Karpas-422 (cell line): ENCODE measurements at regions not wholly inside any gene's neighbourhood (a gene's known extent, or its start where the extent isn't known, plus 50 kb on each side); places are given as distances from the start of the nearest gene placed in this dataset.

ENCODE experiments used
- DNase-seq: peaks from one replicate; pipeline ENCODE4 v3.0.0-alpha.2; 2015
- H2AFZ ChIP-seq: fragments of 200-600 bp; sonication (generic); 2 replicates; pipeline ENCODE4 v1.6.1; 2014; ENCODE audit warnings: antibody characterized with exemption, low read length, mixed read lengths
- H3K27ac ChIP-seq: fragments of 200-600 bp; sonication (generic); 2 replicates; pipeline ENCODE4 v1.5.1; 2014; ENCODE audit warnings: mild to moderate bottlenecking, low read length, moderate library complexity
- H3K27me3 ChIP-seq: fragments of 200-600 bp; sonication (generic); 2 replicates; pipeline ENCODE4 v1.6.1; 2014; ENCODE audit warnings: low read length, mixed read lengths
- H3K36me3 ChIP-seq: fragments of 200-600 bp; sonication (generic); 2 replicates; pipeline ENCODE4 v1.6.1; 2014; ENCODE audit warnings: low read length, mixed read lengths; ENCODE audit not compliant: insufficient read depth
- H3K4me1 ChIP-seq: fragments of 200-600 bp; sonication (generic); 2 replicates; pipeline ENCODE4 v1.6.1; 2014; ENCODE audit warnings: mild to moderate bottlenecking, low read length, mixed read lengths
- H3K4me2 ChIP-seq: fragments of 200-600 bp; sonication (generic); 2 replicates; pipeline ENCODE4 v1.6.1; 2014; ENCODE audit warnings: low read length, low read depth, mild to moderate bottlenecking; ENCODE audit not compliant: poor library complexity, severe bottlenecking
- H3K4me3 ChIP-seq: fragments of 200-600 bp; sonication (generic); 2 replicates; pipeline ENCODE4 v1.5.1; 2014; ENCODE audit warnings: mild to moderate bottlenecking, antibody characterized with exemption, low read length, mixed read lengths
- H3K79me2 ChIP-seq: fragments of 200-600 bp; sonication (generic); 2 replicates; pipeline ENCODE4 v1.6.1; 2014; ENCODE audit warnings: mild to moderate bottlenecking, low read length, mixed read lengths
- H3K9ac ChIP-seq: fragments of 200-600 bp; sonication (generic); 2 replicates; pipeline ENCODE4 v1.6.0; 2014; ENCODE audit warnings: low read length
- H3K9me2 ChIP-seq: fragments of 200-600 bp; sonication (generic), shearing (Covaris generic); replicated peaks from 2 replicates; pipeline ENCODE4 v1.6.0; 2014; ENCODE audit warnings: mild to moderate bottlenecking, low read length, moderate library complexity; ENCODE audit not compliant: insufficient read depth
- H3K9me3 ChIP-seq: fragments of 300-700, 200-600 bp; sonication (generic); 2 replicates; pipeline ENCODE4 v1.6.1; 2014; ENCODE audit warnings: low read length, mixed read lengths
- H4K20me1 ChIP-seq: fragments of 200-600 bp; sonication (generic); 2 replicates; pipeline ENCODE4 v1.6.1; 2014; ENCODE audit warnings: mild to moderate bottlenecking, antibody characterized with exemption, low read length, low read depth; ENCODE audit not compliant: insufficient read depth

- Histone ChIP-seq H3K9me3 (no peaks in the 10 kb centered on the region), H3K9me2 (no peaks in the 10 kb centered on the region), H3K79me2 (no peaks in the 10 kb centered on the region), H3K4me2 (no peak overlapping the region), H3K4me1 (0 out of 2 replicates have a peak, but pooled peaks cover 4% of the 10 kb centered on the region), H3K36me3 (no peaks in the 10 kb centered on the region), H4K20me1 (no peaks in the 10 kb centered on the region), H3K27ac (no peak overlapping the region), H3K4me3 (no peak overlapping the region), H3K9ac (no peak overlapping the region), H3K27me3 (no peaks in the 10 kb centered on the region), H2AFZ (peak overlapping the region; percentile 4; the same call in 1 of the 2 replicates)
- no peak for DNase-seq
Observed at GRCh38 chr14:43480976-43481375, 1026.1 kb downstream of the FSCB start.

- H3K36me3 ChIP-seq, result no peaks in the 10 kb centered on the region
- H3K79me2 ChIP-seq, result no peaks in the 10 kb centered on the region
- no peak overlapping the region for H3K9ac ChIP-seq
- no peak overlapping the region for H3K27ac ChIP-seq
- no peak overlapping the region for H3K4me2 ChIP-seq
- no peak for DNase-seq
- H3K27me3 ChIP-seq, result no peaks in the 10 kb centered on the region
- H3K9me3 ChIP-seq, result no peaks in the 10 kb centered on the region
- H3K9me2 ChIP-seq, result no peaks in the 10 kb centered on the region
- no peak overlapping the region for H3K4me3 ChIP-seq
- H4K20me1 ChIP-seq, result no peaks in the 10 kb centered on the region
- H3K4me1 ChIP-seq, result no peaks in the 10 kb centered on the region
- peak overlapping the region; percentile 82 for H2AFZ ChIP-seq
Observed at GRCh38 chr14:43479596-43480195, 1027.4 kb downstream of the FSCB start.

GRCh38 chr14:43476822-43477221 lies 1030.3 kb downstream of the FSCB start:
- Histone ChIP-seq H3K4me3 (no peak overlapping the region), H3K4me2 (no peak overlapping the region), H2AFZ (no peak overlapping the region), H3K27ac (no peak overlapping the region), H4K20me1 (no peaks in the 10 kb centered on the region), H3K36me3 (no peaks in the 10 kb centered on the region), H3K9ac (no peak overlapping the region), H3K4me1 (no peaks in the 10 kb centered on the region), H3K9me3 (no peaks in the 10 kb centered on the region), H3K27me3 (no peaks in the 10 kb centered on the region), H3K79me2 (no peaks in the 10 kb centered on the region), H3K9me2 (no peaks in the 10 kb centered on the region)
- DNase-seq, result no peak

- Histone ChIP-seq H3K9me2 (no peaks in the 10 kb centered on the region), H3K27me3 (no peaks in the 10 kb centered on the region), H4K20me1 (no peaks in the 10 kb centered on the region), H3K4me1 (peaks cover 2% of the 10 kb centered on the region; the same call in 1 of the 2 replicates), H3K9me3 (no peaks in the 10 kb centered on the region), H3K79me2 (no peaks in the 10 kb centered on the region), H3K36me3 (no peaks in the 10 kb centered on the region), H3K27ac (no peak overlapping the region), H2AFZ (peak overlapping the region; percentile 53), H3K4me2 (no peak overlapping the region), H3K4me3 (no peak overlapping the region), H3K9ac (no peak overlapping the region)
- DNase-seq, result no peak
Observed at GRCh38 chr14:43475757-43476156, 1031.3 kb downstream of the FSCB start.

GRCh38 chr14:43471595-43471994 lies 1035.5 kb downstream of the FSCB start:
- Histone ChIP-seq H3K9ac (no peak overlapping the region), H3K9me3 (no peaks in the 10 kb centered on the region), H3K4me2 (no peak overlapping the region), H3K79me2 (no peaks in the 10 kb centered on the region), H4K20me1 (no peaks in the 10 kb centered on the region), H3K9me2 (no peaks in the 10 kb centered on the region), H3K36me3 (no peaks in the 10 kb centered on the region), H3K4me1 (peaks cover 6% of the 10 kb centered on the region; the same call in 1 of the 2 replicates), H3K27ac (no peak overlapping the region), H3K27me3 (no peaks in the 10 kb centered on the region), H3K4me3 (no peak overlapping the region), H2AFZ (peak overlapping the region; percentile 91)
- no peak for DNase-seq

- Histone ChIP-seq H3K27ac (no peak overlapping the region), H2AFZ (peak overlapping the region; percentile 55; the same call in 1 of the 2 replicates), H3K79me2 (no peaks in the 10 kb centered on the region), H3K36me3 (no peaks in the 10 kb centered on the region), H3K4me1 (no peaks in the 10 kb centered on the region), H3K27me3 (no peaks in the 10 kb centered on the region), H3K9me3 (no peaks in the 10 kb centered on the region), H3K4me2 (no peak overlapping the region), H4K20me1 (no peaks in the 10 kb centered on the region), H3K9me2 (no peaks in the 10 kb centered on the region), H3K4me3 (no peak overlapping the region), H3K9ac (no peak overlapping the region)
- no peak for DNase-seq
Observed at GRCh38 chr14:43464968-43465367, 1042.1 kb downstream of the FSCB start.

- DNase-seq, result no peak
- Histone ChIP-seq H3K9me2 (no peaks in the 10 kb centered on the region), H4K20me1 (no peaks in the 10 kb centered on the region), H2AFZ (no peak overlapping the region), H3K4me3 (no peak overlapping the region), H3K9me3 (peaks cover 20% of the 10 kb centered on the region), H3K4me2 (no peak overlapping the region), H3K36me3 (no peaks in the 10 kb centered on the region), H3K27me3 (no peaks in the 10 kb centered on the region), H3K9ac (no peak overlapping the region), H3K79me2 (no peaks in the 10 kb centered on the region), H3K27ac (no peak overlapping the region), H3K4me1 (no peaks in the 10 kb centered on the region)
Observed at GRCh38 chr14:43449291-43449690, 1057.8 kb downstream of the FSCB start.

- Histone ChIP-seq H3K79me2 (no peaks in the 10 kb centered on the region), H3K27me3 (no peaks in the 10 kb centered on the region), H3K4me1 (no peaks in the 10 kb centered on the region), H3K36me3 (no peaks in the 10 kb centered on the region; the same call in 1 of the 2 replicates), H3K9me2 (no peaks in the 10 kb centered on the region), H3K27ac (no peak overlapping the region), H4K20me1 (no peaks in the 10 kb centered on the region), H3K4me3 (no peak overlapping the region), H3K4me2 (no peak overlapping the region), H3K9ac (no peak overlapping the region), H3K9me3 (peaks cover 10% of the 10 kb centered on the region; the same call in 1 of the 2 replicates), H2AFZ (peak overlapping the region; percentile 19; the same call in 1 of the 2 replicates)
- no peak for DNase-seq
Observed at GRCh38 chr14:43438056-43438455, 1069.0 kb downstream of the FSCB start.
